ENCODE measurements at regions not wholly inside any gene's neighbourhood (a gene's known extent, or its start where the extent isn't known, plus 50 kb on each side); places are given as distances from the start of the nearest gene placed in this dataset.

DNA sequence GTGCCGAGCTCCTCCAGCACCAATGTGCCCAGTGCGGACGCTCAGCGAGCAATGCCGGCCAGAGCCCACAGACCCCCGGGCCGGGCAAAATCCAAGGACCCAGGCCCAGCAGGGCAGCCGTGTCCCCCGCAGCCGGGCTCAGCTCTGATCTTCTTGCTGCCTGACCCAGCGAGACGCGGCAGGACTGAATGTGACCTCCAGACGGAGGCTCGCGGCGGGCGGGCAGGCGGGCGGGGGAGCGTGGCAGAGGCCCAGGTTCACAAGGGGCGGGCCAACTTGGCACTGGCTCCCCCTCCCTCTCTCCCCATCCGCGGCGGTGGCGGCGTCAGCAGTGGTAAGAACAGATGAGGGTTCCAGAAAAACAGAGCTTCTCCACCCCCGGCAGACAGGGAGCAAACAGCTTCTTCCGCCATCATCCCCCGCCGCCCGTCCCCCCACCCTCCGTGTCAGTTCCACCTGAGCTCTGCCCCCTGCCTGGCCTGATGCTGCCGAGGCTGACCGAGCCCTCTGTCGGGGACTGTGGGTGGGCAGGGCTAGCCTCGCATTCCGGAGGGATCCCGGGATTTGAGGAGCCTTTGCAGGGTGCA is 94.3 kb downstream of the RFLNA start:
- TF ChIP-seq CTCF (IDR thresholded peaks at IDR 0.05), result no peak
- TF ChIP-seq SP1 (CRISPR knock-in tag; conservative IDR thresholded peaks at IDR 0.05), result no peak
- TF ChIP-seq, protein P1, sequence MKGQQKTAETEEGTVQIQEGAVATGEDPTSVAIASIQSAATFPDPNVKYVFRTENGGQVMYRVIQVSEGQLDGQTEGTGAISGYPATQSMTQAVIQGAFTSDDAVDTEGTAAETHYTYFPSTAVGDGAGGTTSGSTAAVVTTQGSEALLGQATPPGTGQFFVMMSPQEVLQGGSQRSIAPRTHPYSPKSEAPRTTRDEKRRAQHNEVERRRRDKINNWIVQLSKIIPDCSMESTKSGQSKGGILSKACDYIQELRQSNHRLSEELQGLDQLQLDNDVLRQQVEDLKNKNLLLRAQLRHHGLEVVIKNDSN (CRISPR knock-in tag; IDR thresholded peaks at IDR 0.05), result no peak

Data from WTC11 (cell line).